Colonic mucosa (tissue), 4 donors: ENCODE measurements at regions not wholly inside any gene's neighbourhood (a gene's known extent, or its start where the extent isn't known, plus 50 kb on each side); places are given as distances from the start of the nearest gene placed in this dataset.

ENCODE experiments used
- DNase-seq: peaks from one replicate; pipeline ENCODE4 v3.0.0-alpha.2; 2020
- H3K27ac ChIP-seq: fragments of 200-600 bp; one replicate; pipeline ENCODE4 v1.8.0; 2021
- H3K27me3 ChIP-seq: fragments of 200-600 bp; one replicate; pipeline ENCODE4 v1.8.0; 2021
- H3K36me3 ChIP-seq: fragments of 200-600 bp; one replicate; pipeline ENCODE4 v1.8.0; 2021
- H3K4me1 ChIP-seq: fragments of 200-600 bp; one replicate; pipeline ENCODE4 v1.8.0; 2021; ENCODE audit warnings: mild to moderate bottlenecking
- H3K4me3 ChIP-seq: fragments of 200-600 bp; one replicate; pipeline ENCODE4 v1.8.0; 2021
- H3K9ac ChIP-seq, 2 donors: one replicate each; pipeline ENCODE4 v1.7.0; 2013; ENCODE audit warnings: control low read depth in 2 of 2, low read depth in 2 of 2, low read length in 2 of 2
- H3K9me3 ChIP-seq: fragments of 200-600 bp; one replicate; pipeline ENCODE4 v1.8.0; 2021
- intact Hi-C: fragments of 100-400 bp; cut with DNase I; formaldehyde crosslinking; loops from one replicate; pipeline ENCODE4 v1.14.1; 2022
- TF ChIP-seq, protein P1 (sequence below): fragments of 200-600 bp; IDR thresholded peaks from one replicate; pipeline ENCODE4 v1.8.0; 2022; ENCODE audit warnings: antibody characterized with exemption, mild to moderate bottlenecking
- donor health status: healthy.
- donor health status: DM: no; HTN: no; CAD: no.
- donor health status: DM: no; HTN: no; CAD: no.

DNA sequence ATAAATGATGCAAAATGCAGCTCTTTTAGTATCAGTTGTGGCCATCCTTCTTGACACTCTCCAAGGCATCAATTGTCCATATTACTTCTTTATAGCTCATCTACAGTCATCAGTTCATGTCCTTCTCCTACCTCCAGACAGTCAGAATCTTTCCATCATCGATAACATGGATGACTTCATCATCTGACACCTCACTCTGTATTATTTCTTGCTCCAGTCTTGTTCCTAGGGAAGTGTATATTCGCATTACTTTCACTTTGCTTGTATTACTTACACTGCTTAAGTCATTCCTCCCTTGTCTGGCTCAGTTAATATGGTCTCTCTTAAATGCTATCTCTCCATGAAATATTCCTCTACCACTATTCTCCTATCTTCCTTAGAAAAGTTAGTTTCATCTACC is 999.1 kb upstream of the SLC10A2 start:
- Histone ChIP-seq H3K36me3 (no peaks in the 10 kb centered on the region), H3K27ac (no peak overlapping the region), H3K4me3 (no peak overlapping the region), H3K9me3 (no peaks in the 10 kb centered on the region), H3K9ac (no peak overlapping the region), H3K4me1 (no peaks in the 10 kb centered on the region), H3K27me3 (no peaks in the 10 kb centered on the region)
- no peak for DNase-seq
- TF ChIP-seq, protein P1, sequence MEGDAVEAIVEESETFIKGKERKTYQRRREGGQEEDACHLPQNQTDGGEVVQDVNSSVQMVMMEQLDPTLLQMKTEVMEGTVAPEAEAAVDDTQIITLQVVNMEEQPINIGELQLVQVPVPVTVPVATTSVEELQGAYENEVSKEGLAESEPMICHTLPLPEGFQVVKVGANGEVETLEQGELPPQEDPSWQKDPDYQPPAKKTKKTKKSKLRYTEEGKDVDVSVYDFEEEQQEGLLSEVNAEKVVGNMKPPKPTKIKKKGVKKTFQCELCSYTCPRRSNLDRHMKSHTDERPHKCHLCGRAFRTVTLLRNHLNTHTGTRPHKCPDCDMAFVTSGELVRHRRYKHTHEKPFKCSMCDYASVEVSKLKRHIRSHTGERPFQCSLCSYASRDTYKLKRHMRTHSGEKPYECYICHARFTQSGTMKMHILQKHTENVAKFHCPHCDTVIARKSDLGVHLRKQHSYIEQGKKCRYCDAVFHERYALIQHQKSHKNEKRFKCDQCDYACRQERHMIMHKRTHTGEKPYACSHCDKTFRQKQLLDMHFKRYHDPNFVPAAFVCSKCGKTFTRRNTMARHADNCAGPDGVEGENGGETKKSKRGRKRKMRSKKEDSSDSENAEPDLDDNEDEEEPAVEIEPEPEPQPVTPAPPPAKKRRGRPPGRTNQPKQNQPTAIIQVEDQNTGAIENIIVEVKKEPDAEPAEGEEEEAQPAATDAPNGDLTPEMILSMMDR = no peak
- intact Hi-C loops = no loop called here

DNA sequence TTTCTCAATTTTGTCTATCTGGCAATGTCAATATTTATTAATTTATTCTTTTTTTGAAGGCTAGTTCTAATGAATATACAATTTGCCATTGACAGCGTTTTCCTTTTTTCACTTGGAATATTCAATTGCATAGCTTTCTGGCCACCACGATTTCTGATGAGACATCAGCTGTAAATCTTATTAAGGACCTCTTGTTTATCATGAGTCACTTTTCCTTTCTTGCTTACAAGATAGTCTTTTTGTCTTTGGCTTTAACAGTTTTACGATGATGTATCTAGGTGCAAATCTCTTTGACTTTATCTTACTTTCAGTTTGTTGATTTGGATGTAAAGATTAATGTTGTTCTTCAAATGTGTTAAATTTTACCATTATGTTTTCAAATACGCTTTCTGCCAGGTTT is 991.6 kb upstream of the SLC10A2 start:
- no peak for DNase-seq
- TF ChIP-seq, protein P1 = no peak
- no peaks in the 10 kb centered on the region for H3K4me1 ChIP-seq
- intact Hi-C loops = no loop called here
- H3K9me3 ChIP-seq = no peaks in the 10 kb centered on the region
- no peak overlapping the region for H3K9ac ChIP-seq
- no peaks in the 10 kb centered on the region for H3K27me3 ChIP-seq
- H3K27ac ChIP-seq = no peak overlapping the region
- no peak overlapping the region for H3K4me3 ChIP-seq
- no peaks in the 10 kb centered on the region for H3K36me3 ChIP-seq

DNA sequence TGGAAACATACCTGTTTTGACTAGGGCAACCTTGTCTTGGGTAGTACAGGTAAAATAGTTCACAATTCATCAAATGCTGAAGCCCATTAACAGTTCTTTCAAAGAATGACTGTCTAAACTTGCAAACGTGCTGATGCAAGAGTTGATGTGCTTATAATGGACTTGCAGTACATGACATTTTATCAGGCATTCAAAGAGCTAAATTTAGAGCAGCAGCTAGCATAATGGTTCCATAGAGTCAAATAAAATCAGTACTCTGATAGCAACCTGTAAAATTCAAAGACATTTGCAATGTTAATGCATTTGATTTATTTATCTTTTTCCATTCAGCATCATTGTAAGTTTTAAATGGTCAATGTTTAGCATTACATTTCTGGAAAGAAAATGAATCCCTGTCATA is 979.7 kb upstream of the SLC10A2 start:
- no peaks in the 10 kb centered on the region for H3K27me3 ChIP-seq
- no peaks in the 10 kb centered on the region for H3K36me3 ChIP-seq
- H3K4me3 ChIP-seq = no peak overlapping the region
- H3K9ac ChIP-seq = no peak overlapping the region
- intact Hi-C loops = no loop called here
- H3K4me1 ChIP-seq = no peaks in the 10 kb centered on the region
- TF ChIP-seq, protein P1 = no peak
- no peak overlapping the region for H3K27ac ChIP-seq
- H3K9me3 ChIP-seq = no peaks in the 10 kb centered on the region
- DNase-seq = no peak

DNA sequence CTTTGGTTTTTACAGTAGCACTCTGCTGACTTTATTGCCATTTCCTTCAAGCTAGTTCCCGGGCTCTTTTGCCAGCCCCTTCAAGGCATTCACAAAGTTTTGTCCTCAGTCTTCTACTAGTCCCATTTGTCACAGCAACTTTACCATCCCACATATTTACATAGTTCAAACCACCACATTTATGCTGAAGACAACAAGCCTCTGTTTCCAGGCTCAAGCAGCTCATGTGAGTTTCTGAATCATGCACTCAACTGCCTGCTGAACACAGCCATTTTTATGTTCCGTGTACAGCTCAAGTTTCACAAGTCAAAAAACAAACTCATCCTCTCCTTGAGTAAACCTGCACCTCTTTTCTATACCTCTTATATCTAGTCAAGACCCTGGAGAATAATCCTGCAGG is 977.0 kb upstream of the SLC10A2 start:
- Histone ChIP-seq H3K27me3 (no peaks in the 10 kb centered on the region), H3K27ac (no peak overlapping the region), H3K36me3 (no peaks in the 10 kb centered on the region), H3K4me3 (no peak overlapping the region), H3K4me1 (no peaks in the 10 kb centered on the region), H3K9ac (no peak overlapping the region), H3K9me3 (no peaks in the 10 kb centered on the region)
- no peak for DNase-seq
- intact Hi-C loops = no loop called here
- TF ChIP-seq, protein P1 = no peak

DNA sequence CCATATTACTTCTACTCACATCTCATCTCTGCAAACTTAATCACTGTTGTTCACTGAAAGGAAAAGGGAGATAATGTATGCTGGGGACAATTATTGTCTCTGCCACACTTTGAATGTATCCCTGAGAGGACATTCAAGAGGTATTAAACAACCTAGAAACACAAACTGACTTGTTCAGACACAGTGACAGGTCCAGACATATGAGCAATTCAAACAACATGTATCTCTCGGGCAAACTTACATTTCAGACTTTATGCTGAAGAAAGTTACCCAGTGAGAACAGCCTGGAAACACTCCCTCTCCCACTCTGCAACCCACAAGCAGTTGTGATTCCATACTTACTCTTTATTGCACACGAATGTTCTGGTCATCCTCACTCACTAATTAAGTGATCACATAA is 968.7 kb upstream of the SLC10A2 start:
- Histone ChIP-seq H3K27me3 (no peaks in the 10 kb centered on the region), H3K4me3 (no peak overlapping the region), H3K4me1 (no peaks in the 10 kb centered on the region), H3K27ac (no peak overlapping the region), H3K9ac (no peak overlapping the region), H3K9me3 (no peaks in the 10 kb centered on the region), H3K36me3 (no peaks in the 10 kb centered on the region)
- TF ChIP-seq, protein P1 = no peak
- intact Hi-C loops = no loop called here
- no peak for DNase-seq

DNA sequence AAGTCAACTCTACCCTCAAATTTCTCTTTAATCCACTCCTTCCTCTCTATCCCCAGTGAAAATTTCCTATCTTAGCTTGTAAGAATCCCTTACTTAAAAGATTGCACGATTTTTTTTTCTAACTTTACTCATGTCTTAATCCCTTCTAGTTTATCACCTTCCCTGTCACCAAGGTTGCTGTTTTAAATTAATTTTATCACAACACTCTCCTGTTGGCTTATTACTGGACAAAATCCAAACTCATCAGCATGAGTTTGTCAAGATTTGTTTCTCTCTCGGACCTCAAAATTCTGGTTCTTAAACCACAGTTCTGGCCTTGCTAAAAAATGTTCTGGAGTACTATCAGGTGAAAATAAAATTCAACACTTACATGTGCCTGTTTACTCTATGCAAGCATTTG is 959.1 kb upstream of the SLC10A2 start:
- H3K4me1 ChIP-seq = no peaks in the 10 kb centered on the region
- H3K9me3 ChIP-seq = no peaks in the 10 kb centered on the region
- H3K36me3 ChIP-seq = no peaks in the 10 kb centered on the region
- TF ChIP-seq, protein P1 = no peak
- no peak overlapping the region for H3K4me3 ChIP-seq
- no peak overlapping the region for H3K9ac ChIP-seq
- H3K27me3 ChIP-seq = no peaks in the 10 kb centered on the region
- no peak for DNase-seq
- intact Hi-C loops = no loop called here
- no peak overlapping the region for H3K27ac ChIP-seq
